NCI-H2107 treated with DMSO at 0.1 percent for 48 hours (cell line): ENCODE measurements at regions not wholly inside any gene's neighbourhood (a gene's known extent, or its start where the extent isn't known, plus 50 kb on each side); places are given as distances from the start of the nearest gene placed in this dataset.
"Not testable (repeated sequence)": the region's sequence is repeated elsewhere in the genome, so short reads cannot be mapped to it uniquely, and the experiment has no call there.

Source experiments
- DNase-seq: peaks from one replicate; lab custom pipeline; 2025; ENCODE audit not compliant: unreplicated experiment; lab: John Stamatoyannopoulos, UW

GRCh38 chr3:104916971-104917370 lies 449.7 kb upstream of the ALCAM start:
- DNase-seq = no peak

GRCh38 chr3:104920512-104920911 lies 446.2 kb upstream of the ALCAM start:
- DNase-seq = no peak

GRCh38 chr3:104933972-104934371 lies 432.7 kb upstream of the ALCAM start:
- DNase-seq = no peak

GRCh38 chr3:104935613-104936012 lies 431.1 kb upstream of the ALCAM start:
- DNase-seq = no peak

- DNase-seq = no peak
Measured at GRCh38 chr3:104939196-104939595, 427.5 kb upstream of the ALCAM start.

GRCh38 chr3:104941785-104942184 lies 424.9 kb upstream of the ALCAM start:
- no peak for DNase-seq

- DNase-seq = no peak
Measured at GRCh38 chr3:104943974-104944373, 422.7 kb upstream of the ALCAM start.

GRCh38 chr3:104947943-104948342 lies 418.8 kb upstream of the ALCAM start:
- DNase-seq = no peak

- not testable (repeated sequence) for DNase-seq
Measured at GRCh38 chr3:104949810-104950209, 416.9 kb upstream of the ALCAM start.

- DNase-seq = no peak
Measured at GRCh38 chr3:104951426-104951825, 415.3 kb upstream of the ALCAM start.

GRCh38 chr3:104952146-104952972 lies 414.4 kb upstream of the ALCAM start:
- DNase-seq = no peak

GRCh38 chr3:104956620-104957345 lies 409.9 kb upstream of the ALCAM start:
- no peak for DNase-seq

- DNase-seq = no peak
Measured at GRCh38 chr3:104960579-104960978, 406.1 kb upstream of the ALCAM start.

GRCh38 chr3:104961851-104962250 lies 404.9 kb upstream of the ALCAM start:
- no peak for DNase-seq

- DNase-seq = no peak
Measured at GRCh38 chr3:104974316-104974715, 392.4 kb upstream of the ALCAM start.

- no peak for DNase-seq
Measured at GRCh38 chr3:104977719-104978118, 389.0 kb upstream of the ALCAM start.

- DNase-seq = no peak
Measured at GRCh38 chr3:104982130-104982529, 384.6 kb upstream of the ALCAM start.

- no peak for DNase-seq
Measured at GRCh38 chr3:104987859-104988258, 378.9 kb upstream of the ALCAM start.

- no peak for DNase-seq
Measured at GRCh38 chr3:104988496-104988895, 378.2 kb upstream of the ALCAM start.

GRCh38 chr3:104989878-104990277 lies 376.8 kb upstream of the ALCAM start:
- DNase-seq = no peak

GRCh38 chr3:104990758-104991157 lies 376.0 kb upstream of the ALCAM start:
- DNase-seq = no peak

GRCh38 chr3:104992676-104993075 lies 374.0 kb upstream of the ALCAM start:
- no peak for DNase-seq
